HCT116 (cell line): ENCODE measurements at regions not wholly inside any gene's neighbourhood (a gene's known extent, or its start where the extent isn't known, plus 50 kb on each side); places are given as distances from the start of the nearest gene placed in this dataset.

Source experiments
- EZH2 ChIP-seq: fragments of 200-600 bp; sonication (generic); IDR thresholded peaks from 2 replicates; pipeline ENCODE4 v1.6.1; 2017; ENCODE audit warnings: antibody characterized with exemption, mixed run types
- POLR2A ChIP-seq: IDR thresholded peaks from 2 replicates; pipeline ENCODE4 v1.7.0; 2011; ENCODE audit warnings: borderline replicate concordance; ENCODE audit not compliant: insufficient read depth, insufficient read length; ENCODE audit errors: extremely low read depth
- TCF7L2 ChIP-seq: IDR thresholded peaks from 2 replicates; pipeline ENCODE4 v1.7.0; 2011; ENCODE audit warnings: borderline replicate concordance, inconsistent platforms; ENCODE audit not compliant: insufficient read depth, insufficient read length; ENCODE audit errors: extremely low read depth
- TF ChIP-seq, protein P1 (sequence below), 3 experiments: fragments of 200-600 bp in 1 of 3; sonication (generic) in 1 of 3; IDR thresholded peaks in 2 of 3; conservative IDR thresholded peaks in 1 of 3; 2 replicates each; pipeline ENCODE4 v1.5.1; 2012 to 2017; ENCODE audit warnings: low read depth in 2 of 3, low read length in 2 of 3, antibody characterized with exemption in 1 of 3, borderline replicate concordance in 1 of 3, control low read depth in 1 of 3, mild to moderate bottlenecking in 1 of 3, mixed read lengths in 1 of 3, mixed run types in 1 of 3, moderate library complexity in 1 of 3; ENCODE audit not compliant: insufficient read depth in 1 of 3
- TF ChIP-seq, protein P2 (sequence below): IDR thresholded peaks from 2 replicates; pipeline ENCODE4 v1.6.1; 2011; ENCODE audit warnings: mild to moderate bottlenecking, low read length, moderate library complexity; ENCODE audit not compliant: insufficient replicate concordance; ENCODE audit errors: extremely low read depth

DNA sequence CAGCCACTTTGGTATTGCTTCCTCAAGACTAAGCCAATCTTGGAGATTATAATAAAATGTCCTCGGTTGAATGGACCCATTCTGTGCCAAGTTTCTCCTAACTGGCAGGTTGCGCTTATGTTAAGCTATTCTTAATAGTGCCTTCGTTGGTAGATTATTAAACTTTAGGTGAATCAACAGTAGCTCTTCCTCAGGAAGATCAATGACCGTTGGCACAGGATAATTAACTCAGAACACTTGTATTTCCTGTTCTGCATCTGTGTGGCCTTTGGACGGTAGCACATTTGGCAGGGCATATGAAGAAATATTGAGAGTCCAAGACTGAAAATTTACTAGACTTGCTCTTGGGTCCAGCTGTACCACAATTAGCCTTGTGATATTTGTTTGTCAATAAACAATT is 402.9 kb downstream of the MLLT3 start:
- TF ChIP-seq EZH2 (no peak), TCF7L2 (no peak), POLR2A (no peak)
- TF ChIP-seq, protein P1, sequence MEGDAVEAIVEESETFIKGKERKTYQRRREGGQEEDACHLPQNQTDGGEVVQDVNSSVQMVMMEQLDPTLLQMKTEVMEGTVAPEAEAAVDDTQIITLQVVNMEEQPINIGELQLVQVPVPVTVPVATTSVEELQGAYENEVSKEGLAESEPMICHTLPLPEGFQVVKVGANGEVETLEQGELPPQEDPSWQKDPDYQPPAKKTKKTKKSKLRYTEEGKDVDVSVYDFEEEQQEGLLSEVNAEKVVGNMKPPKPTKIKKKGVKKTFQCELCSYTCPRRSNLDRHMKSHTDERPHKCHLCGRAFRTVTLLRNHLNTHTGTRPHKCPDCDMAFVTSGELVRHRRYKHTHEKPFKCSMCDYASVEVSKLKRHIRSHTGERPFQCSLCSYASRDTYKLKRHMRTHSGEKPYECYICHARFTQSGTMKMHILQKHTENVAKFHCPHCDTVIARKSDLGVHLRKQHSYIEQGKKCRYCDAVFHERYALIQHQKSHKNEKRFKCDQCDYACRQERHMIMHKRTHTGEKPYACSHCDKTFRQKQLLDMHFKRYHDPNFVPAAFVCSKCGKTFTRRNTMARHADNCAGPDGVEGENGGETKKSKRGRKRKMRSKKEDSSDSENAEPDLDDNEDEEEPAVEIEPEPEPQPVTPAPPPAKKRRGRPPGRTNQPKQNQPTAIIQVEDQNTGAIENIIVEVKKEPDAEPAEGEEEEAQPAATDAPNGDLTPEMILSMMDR (IDR thresholded peaks at IDR 0.05 in 2 of 3, conservative IDR thresholded peaks at IDR 0.05 in 1 of 3; ENCODE audit: borderline replicate concordance in 1 of 3, insufficient read depth in 1 of 3, low read depth in 2 of 3, low read length in 2 of 3), result no peak
- TF ChIP-seq, protein P2, sequence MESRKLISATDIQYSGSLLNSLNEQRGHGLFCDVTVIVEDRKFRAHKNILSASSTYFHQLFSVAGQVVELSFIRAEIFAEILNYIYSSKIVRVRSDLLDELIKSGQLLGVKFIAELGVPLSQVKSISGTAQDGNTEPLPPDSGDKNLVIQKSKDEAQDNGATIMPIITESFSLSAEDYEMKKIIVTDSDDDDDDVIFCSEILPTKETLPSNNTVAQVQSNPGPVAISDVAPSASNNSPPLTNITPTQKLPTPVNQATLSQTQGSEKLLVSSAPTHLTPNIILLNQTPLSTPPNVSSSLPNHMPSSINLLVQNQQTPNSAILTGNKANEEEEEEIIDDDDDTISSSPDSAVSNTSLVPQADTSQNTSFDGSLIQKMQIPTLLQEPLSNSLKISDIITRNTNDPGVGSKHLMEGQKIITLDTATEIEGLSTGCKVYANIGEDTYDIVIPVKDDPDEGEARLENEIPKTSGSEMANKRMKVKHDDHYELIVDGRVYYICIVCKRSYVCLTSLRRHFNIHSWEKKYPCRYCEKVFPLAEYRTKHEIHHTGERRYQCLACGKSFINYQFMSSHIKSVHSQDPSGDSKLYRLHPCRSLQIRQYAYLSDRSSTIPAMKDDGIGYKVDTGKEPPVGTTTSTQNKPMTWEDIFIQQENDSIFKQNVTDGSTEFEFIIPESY, result no peak
